KBM-7 (cell line): ENCODE measurements at regions not wholly inside any gene's neighbourhood (a gene's known extent, or its start where the extent isn't known, plus 50 kb on each side); places are given as distances from the start of the nearest gene placed in this dataset.
A peak's percentile ranks its signal among the peaks of the same experiment; 100 is the strongest.
"Not testable (repeated sequence)": the region's sequence is repeated elsewhere in the genome, so short reads cannot be mapped to it uniquely, and the experiment has no call there.

Experiments used
- DNase-seq: peaks from one replicate; pipeline ENCODE4 v3.0.0-alpha.2; 2015
- in situ Hi-C: fragments of 300-500 bp; cut with MboI; formaldehyde crosslinking; loops from 2 replicates; pipeline ENCODE4 v1.14.3; 2020; ENCODE audit warnings: low sequenced_read_pairs, low pct_unique_long_range_greater_than_20kb, mixed read lengths

- in situ Hi-C loops, DNase-seq: not testable (repeated sequence)
These were observed 330.3 kb upstream of the TARS1 start for GRCh38 chr5:33110496-33110895.

DNA sequence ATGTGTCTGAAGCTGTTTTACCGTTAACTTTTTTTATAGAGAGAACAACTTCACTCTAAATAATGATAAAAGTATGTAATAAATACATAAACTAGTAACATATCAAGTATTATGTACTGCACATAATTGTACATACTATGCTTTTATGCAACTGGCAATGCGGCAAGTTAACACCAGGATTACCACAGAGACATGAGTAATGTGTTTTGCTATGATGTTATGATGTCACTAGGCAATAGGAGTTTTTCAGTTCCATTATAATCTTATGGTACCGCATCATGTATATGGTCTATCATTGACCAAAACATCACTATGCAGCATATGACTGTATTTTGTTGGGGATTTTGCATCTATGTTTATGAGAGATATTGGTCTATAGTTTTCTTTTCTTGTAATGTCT lies 326.4 kb upstream of the TARS1 start:
- no peak for DNase-seq

GRCh38 chr5:33115467-33115866 lies 325.3 kb upstream of the TARS1 start:
- in situ Hi-C loops = no loop called here
- no peak for DNase-seq

More for the DNA sequence above, 326.4 kb upstream of the TARS1 start:
- in situ Hi-C loops = no loop called here

DNA sequence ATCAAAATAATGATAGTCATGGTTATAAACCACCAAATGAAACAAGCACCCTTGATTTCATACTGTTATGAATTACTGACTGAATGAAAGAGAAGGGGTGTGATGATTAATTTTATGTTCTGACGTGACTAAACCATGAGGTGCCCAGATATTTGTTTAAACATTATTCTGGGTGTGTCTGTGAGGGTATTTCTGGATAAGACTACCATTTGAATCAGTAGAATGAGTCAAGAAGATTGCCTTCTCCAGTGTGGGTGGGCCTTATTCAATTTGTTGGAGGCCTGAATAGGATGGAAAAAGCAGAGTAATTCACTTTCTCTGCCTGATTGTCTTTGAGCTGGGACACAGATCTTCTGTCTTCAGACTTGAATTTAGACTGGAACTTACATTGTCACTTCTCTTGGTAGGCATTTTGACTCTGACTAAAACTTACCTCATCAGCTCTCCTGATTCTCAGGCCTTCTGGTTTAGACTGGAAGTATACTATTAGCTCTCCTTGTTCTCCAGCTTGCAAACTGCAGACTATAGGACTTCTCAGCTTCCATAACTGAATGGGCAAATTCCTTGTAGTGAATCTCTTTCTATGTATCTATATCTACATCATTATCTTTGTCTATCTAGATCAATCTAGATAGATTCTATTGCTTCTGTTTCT lies 321.9 kb upstream of the TARS1 start:
- in situ Hi-C loops = no loop called here

DNA sequence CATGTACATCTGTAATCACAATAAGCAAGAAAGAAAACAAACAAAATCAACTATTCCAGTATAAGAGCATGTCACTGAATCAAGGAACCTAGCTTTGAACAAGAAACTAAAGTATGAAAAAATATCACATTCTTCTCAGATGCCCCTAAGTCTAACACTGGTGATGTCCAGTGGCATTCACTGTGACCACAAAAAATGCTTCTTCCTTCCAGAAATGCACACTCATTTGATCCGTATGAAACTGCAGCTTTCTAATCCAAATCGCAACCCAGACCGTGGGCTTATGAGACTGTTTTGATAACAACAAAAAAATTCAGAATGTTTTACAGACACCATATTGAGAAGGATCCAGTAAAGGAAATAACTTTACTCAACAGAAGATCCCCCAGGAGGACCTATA lies 320.1 kb upstream of the TARS1 start:
- no peak for DNase-seq
- in situ Hi-C loops = no loop called here

More for the DNA sequence above, 321.9 kb upstream of the TARS1 start:
- no peak for DNase-seq

DNA sequence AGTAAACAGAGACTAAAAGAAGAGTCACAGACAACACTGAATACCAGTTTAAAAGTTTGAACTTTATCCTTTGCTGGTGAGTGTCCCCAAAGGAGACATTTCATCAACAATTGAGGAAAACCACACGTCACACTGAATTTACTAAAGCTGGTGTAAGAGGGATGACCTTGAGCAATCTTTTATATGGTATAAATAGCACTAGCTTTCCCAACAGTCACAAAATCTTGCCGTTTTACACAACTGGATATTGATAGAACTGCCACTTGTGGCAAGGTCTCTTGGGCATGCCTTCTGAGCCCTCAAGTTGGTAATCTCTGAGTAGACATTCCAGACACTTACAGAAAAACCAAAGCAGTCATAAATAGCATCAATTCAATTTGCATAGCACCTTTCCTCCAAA lies 311.5 kb upstream of the TARS1 start:
- no peak for DNase-seq
- in situ Hi-C loops = no loop called here

GRCh38 chr5:33136785-33137184 lies 304.0 kb upstream of the TARS1 start:
- in situ Hi-C loops = no loop called here
- DNase-seq = no peak

DNA sequence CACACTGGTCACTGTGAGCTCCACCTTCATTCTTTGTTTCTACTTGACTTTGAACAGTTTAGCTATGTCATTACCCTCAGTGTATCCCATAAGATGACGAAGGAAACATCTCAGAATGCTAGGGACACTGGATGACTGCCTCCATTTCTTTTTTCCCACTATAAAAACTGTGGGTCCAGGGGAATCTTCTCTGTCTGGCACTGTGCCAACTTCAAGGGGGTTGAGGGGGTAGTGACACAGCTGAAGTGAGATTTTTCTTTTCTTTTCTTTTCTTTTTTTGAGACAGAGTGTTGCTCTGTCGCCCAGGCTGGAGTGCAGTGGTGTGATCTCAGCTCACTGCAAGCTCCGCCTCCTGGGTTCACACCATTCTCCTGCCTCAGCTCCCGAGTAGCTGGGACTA lies 302.6 kb upstream of the TARS1 start:
- in situ Hi-C loops = not testable (repeated sequence)

GRCh38 chr5:33143405-33144123 lies 297.2 kb upstream of the TARS1 start:
- DNase-seq = no peak
- in situ Hi-C loops = no loop called here

More for the DNA sequence above, 302.6 kb upstream of the TARS1 start:
- not testable (repeated sequence) for DNase-seq

DNA sequence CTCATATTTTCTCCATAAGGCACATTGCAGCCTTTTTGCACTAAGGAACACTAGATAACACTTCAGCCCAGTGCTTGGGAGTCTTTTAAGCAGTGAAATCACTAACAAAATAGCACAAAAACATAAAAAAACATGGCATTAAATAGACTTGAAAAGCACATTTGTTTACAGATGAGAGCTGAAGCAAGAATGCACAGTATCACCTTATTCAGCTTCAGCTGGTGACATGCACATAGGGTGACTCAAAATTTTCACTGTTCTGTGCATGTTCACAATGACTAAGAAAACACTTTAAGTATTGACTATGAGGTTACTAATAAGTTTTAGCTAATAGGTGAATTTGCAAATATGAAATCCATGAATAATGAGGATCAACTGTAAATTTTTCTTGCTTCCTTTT lies 293.9 kb upstream of the TARS1 start:
- in situ Hi-C loops = no loop called here
- no peak for DNase-seq

GRCh38 chr5:33148076-33148513 lies 292.7 kb upstream of the TARS1 start:
- in situ Hi-C loops = no loop called here
- DNase-seq = no peak

DNA sequence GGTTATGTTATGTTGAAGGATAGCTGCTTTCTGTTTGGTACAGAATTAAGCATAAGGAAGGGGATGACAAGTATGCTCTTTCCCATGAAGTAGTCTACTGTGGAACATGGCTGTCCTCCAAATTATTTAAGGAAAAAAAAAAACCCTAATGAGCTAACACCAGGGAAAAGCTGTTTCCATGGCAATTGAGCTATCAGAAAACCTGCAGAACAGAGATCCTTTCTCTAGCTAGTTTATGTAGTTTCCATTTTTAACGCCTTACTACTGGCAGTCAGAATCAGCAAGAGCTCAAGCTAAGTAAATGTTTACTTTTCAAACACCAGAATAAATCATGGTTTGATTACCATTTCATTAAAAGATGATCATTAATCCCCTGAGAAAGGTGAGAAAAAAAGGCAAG lies 287.4 kb upstream of the TARS1 start:
- in situ Hi-C loops = no loop called here
- no peak for DNase-seq

DNA sequence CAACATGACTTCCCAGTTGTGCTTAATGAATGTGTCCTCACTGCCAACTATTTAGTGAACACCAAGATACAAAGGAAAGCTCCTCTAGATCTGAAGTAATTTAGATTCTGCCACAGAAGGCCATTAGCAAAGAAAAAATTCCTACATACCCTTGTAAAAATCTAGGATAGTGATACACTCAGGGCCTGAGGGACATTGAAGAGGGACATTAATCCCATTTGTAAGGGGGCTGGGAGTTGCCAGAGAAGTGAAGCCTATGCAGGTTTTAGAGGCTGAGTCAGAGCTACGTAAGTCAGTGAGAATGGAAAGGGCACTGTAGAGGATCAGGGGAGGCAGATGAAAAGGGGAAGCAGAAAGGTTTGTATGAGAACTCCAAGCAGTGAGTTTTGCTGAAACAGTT lies 286.9 kb upstream of the TARS1 start:
- in situ Hi-C loops = no loop called here
- DNase-seq = no peak

GRCh38 chr5:33160871-33161270 lies 279.9 kb upstream of the TARS1 start:
- no peak for DNase-seq

GRCh38 chr5:33161421-33161820 lies 279.3 kb upstream of the TARS1 start:
- DNase-seq = no peak
- in situ Hi-C loops = no loop called here

More at GRCh38 chr5:33160871-33161270, 279.9 kb upstream of the TARS1 start:
- in situ Hi-C loops = no loop called here

GRCh38 chr5:33162057-33162456 lies 278.7 kb upstream of the TARS1 start:
- no peak for DNase-seq
- in situ Hi-C loops = no loop called here

DNA sequence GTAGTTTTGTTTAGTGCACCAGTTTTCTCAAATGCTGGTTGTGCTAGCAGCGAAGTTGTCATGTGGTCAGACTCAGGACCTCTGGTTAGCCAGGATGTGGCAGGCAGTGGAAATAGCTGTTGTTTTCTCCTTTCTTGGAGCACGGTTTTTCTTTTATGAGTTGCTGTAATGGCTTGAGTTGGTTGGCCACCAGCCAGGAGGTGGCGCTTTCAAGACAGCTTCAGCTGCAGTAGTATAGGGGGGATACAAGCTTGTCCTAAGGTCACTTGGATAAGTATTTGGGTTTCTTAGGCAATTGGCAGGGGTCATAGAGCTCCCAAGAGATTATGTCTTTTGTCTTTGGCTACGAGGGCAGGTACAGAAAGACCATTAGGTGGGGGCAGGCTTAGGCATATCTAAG lies 274.2 kb upstream of the TARS1 start:
- DNase-seq = peak; percentile 32
- in situ Hi-C loops = no loop called here

DNA sequence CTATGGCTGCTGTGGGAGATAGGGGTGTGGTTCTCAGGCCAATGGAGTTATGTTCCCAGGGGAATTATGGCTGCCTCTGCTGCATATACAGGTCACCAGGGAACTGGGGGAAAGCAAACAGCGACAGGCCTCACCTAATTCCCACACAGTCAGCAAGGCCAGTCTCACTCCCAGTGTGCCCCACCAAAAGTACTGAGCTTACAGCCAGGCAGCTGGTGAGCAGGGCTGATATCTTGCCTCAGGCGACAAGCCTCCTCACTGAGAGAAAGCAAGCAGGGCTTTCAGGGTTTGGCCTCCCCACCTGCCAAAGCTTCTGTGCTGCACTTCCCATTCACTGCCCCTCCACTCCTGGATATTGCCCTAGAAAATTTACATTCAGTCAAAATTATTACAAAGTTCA lies 273.8 kb upstream of the TARS1 start:
- DNase-seq = no peak
- in situ Hi-C loops = no loop called here

DNA sequence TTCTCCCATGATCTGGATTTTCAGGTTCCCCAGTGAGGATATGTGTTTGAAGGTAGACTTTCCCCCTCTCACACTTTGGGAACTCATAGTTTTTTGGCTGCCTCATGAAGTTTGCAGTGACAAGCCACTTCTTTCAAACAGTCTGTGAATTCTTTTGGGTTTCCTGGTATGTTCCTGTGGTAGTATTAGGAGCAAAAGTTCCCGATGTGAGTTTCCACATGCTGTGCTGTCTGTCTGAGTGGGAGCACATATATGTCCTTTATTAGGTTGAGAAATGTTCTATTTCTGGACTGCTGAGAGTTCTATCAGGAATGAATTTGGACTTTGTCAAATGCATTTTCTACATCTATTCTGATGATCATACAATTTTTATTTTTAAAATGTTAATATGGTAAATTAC lies 273.2 kb upstream of the TARS1 start:
- in situ Hi-C loops = no loop called here
- no peak for DNase-seq

- DNase-seq = peak; percentile 21
- in situ Hi-C loops = no loop called here
These were observed 270.4 kb upstream of the TARS1 start for GRCh38 chr5:33170411-33170810.

- in situ Hi-C loops = no loop called here
- DNase-seq = no peak
These were observed 266.4 kb upstream of the TARS1 start for GRCh38 chr5:33174383-33174782.
